H1 (cell line): ENCODE measurements at regions not wholly inside any gene's neighbourhood (a gene's known extent, or its start where the extent isn't known, plus 50 kb on each side); places are given as distances from the start of the nearest gene placed in this dataset.

Experiments used
- RNF2 ChIP-seq: fragments of 200-900, 300-1000 bp; sonication (generic); IDR thresholded peaks from 2 replicates; pipeline ENCODE4 v1.7.1; 2016; ENCODE audit warnings: borderline replicate concordance, low read depth, mild to moderate bottlenecking, antibody characterized with exemption, low read length; ENCODE audit not compliant: poor library complexity, severe bottlenecking; ENCODE audit errors: missing control alignments

GRCh38 chr2:228628682-228629081 is 447.2 kb upstream of the SPHKAP start (continued):
- no peak for TF ChIP-seq RNF2
